ENCODE measurements at regions not wholly inside any gene's neighbourhood (a gene's known extent, or its start where the extent isn't known, plus 50 kb on each side); places are given as distances from the start of the nearest gene placed in this dataset.

DNA sequence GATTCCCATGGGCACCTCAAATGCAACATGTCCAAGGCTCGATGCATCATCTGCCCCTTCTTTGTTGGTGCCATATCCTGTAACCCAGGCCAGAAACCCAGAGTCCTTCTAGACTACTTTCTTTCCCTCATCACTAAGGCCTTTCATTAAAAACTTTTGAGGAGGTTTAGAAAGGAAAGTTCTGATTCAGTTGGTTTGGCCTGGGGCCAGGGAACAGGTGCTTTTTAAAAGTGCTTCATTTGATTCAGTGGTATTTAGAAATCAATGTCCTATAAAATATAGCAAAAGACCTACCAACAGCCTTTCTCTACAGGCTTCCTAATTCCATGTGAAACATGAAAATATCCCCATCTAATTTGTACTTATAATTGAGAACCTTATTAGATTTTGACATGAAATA is 341.9 kb upstream of the RORA start:
- TF ChIP-seq EED (IDR thresholded peaks at IDR 0.05; ENCODE audit: low read depth), result no peak
- TF ChIP-seq, protein P1, sequence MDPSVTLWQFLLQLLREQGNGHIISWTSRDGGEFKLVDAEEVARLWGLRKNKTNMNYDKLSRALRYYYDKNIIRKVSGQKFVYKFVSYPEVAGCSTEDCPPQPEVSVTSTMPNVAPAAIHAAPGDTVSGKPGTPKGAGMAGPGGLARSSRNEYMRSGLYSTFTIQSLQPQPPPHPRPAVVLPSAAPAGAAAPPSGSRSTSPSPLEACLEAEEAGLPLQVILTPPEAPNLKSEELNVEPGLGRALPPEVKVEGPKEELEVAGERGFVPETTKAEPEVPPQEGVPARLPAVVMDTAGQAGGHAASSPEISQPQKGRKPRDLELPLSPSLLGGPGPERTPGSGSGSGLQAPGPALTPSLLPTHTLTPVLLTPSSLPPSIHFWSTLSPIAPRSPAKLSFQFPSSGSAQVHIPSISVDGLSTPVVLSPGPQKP (IDR thresholded peaks at IDR 0.05; ENCODE audit: low read depth, low read length), result no peak
- TF ChIP-seq, protein P2, sequence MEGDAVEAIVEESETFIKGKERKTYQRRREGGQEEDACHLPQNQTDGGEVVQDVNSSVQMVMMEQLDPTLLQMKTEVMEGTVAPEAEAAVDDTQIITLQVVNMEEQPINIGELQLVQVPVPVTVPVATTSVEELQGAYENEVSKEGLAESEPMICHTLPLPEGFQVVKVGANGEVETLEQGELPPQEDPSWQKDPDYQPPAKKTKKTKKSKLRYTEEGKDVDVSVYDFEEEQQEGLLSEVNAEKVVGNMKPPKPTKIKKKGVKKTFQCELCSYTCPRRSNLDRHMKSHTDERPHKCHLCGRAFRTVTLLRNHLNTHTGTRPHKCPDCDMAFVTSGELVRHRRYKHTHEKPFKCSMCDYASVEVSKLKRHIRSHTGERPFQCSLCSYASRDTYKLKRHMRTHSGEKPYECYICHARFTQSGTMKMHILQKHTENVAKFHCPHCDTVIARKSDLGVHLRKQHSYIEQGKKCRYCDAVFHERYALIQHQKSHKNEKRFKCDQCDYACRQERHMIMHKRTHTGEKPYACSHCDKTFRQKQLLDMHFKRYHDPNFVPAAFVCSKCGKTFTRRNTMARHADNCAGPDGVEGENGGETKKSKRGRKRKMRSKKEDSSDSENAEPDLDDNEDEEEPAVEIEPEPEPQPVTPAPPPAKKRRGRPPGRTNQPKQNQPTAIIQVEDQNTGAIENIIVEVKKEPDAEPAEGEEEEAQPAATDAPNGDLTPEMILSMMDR (IDR thresholded peaks at IDR 0.05 in 2 of 3, conservative IDR thresholded peaks at IDR 0.05 in 1 of 3; ENCODE audit: control insufficient read depth in 2 of 3, extremely low read depth in 1 of 3, insufficient read depth in 1 of 3, low read depth in 3 of 3, low read length in 3 of 3), result no peak
- TF ChIP-seq, protein P3, sequence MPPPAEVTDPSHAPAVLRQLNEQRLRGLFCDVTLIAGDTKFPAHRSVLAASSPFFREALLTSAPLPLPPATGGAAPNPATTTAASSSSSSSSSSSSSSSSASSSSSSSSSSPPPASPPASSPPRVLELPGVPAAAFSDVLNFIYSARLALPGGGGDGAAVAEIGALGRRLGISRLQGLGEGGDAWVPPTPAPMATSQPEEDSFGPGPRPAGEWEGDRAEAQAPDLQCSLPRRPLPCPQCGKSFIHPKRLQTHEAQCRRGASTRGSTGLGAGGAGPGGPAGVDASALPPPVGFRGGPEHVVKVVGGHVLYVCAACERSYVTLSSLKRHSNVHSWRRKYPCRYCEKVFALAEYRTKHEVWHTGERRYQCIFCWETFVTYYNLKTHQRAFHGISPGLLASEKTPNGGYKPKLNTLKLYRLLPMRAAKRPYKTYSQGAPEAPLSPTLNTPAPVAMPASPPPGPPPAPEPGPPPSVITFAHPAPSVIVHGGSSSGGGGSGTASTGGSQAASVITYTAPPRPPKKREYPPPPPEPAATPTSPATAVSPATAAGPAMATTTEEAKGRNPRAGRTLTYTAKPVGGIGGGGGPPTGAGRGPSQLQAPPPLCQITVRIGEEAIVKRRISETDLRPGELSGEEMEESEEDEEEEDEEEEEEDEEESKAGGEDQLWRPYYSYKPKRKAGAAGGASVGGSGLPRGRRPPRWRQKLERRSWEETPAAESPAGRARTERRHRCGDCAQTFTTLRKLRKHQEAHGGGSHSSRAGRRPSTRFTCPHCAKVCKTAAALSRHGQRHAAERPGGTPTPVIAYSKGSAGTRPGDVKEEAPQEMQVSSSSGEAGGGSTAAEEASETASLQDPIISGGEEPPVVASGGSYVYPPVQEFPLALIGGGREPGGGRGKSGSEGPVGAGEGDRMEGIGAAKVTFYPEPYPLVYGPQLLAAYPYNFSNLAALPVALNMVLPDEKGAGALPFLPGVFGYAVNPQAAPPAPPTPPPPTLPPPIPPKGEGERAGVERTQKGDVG (CRISPR knock-in tag; IDR thresholded peaks at IDR 0.05), result no peak
- TF ChIP-seq POLR2A (IDR thresholded peaks at IDR 0.05; ENCODE audit: low read depth, low read length), result no peak
- TF ChIP-seq RBBP5 (conservative IDR thresholded peaks at IDR 0.05), result no peak
- TF ChIP-seq SUZ12 (IDR thresholded peaks at IDR 0.05; ENCODE audit: unreplicated experiment), result no peak
- TF ChIP-seq, protein P4, sequence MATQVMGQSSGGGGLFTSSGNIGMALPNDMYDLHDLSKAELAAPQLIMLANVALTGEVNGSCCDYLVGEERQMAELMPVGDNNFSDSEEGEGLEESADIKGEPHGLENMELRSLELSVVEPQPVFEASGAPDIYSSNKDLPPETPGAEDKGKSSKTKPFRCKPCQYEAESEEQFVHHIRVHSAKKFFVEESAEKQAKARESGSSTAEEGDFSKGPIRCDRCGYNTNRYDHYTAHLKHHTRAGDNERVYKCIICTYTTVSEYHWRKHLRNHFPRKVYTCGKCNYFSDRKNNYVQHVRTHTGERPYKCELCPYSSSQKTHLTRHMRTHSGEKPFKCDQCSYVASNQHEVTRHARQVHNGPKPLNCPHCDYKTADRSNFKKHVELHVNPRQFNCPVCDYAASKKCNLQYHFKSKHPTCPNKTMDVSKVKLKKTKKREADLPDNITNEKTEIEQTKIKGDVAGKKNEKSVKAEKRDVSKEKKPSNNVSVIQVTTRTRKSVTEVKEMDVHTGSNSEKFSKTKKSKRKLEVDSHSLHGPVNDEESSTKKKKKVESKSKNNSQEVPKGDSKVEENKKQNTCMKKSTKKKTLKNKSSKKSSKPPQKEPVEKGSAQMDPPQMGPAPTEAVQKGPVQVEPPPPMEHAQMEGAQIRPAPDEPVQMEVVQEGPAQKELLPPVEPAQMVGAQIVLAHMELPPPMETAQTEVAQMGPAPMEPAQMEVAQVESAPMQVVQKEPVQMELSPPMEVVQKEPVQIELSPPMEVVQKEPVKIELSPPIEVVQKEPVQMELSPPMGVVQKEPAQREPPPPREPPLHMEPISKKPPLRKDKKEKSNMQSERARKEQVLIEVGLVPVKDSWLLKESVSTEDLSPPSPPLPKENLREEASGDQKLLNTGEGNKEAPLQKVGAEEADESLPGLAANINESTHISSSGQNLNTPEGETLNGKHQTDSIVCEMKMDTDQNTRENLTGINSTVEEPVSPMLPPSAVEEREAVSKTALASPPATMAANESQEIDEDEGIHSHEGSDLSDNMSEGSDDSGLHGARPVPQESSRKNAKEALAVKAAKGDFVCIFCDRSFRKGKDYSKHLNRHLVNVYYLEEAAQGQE (IDR thresholded peaks at IDR 0.05; ENCODE audit: low read depth, low read length), result no peak
- no peak for TF ChIP-seq ZSCAN29 (IDR thresholded peaks at IDR 0.05)
- no peak for TF ChIP-seq ESRRA (IDR thresholded peaks at IDR 0.05; ENCODE audit: low read length)
- TF ChIP-seq CEBPB (IDR thresholded peaks at IDR 0.05; ENCODE audit: borderline replicate concordance in 1 of 2, low read depth in 2 of 2, low read length in 2 of 2), result no peak
